Lower leg skin (tissue), 3 donors: ENCODE measurements at regions not wholly inside any gene's neighbourhood (a gene's known extent, or its start where the extent isn't known, plus 50 kb on each side); places are given as distances from the start of the nearest gene placed in this dataset.

ENCODE experiments used
- CTCF ChIP-seq, 3 donors: fragments of 450-650 bp; IDR thresholded peaks; one replicate each; pipeline ENCODE4 v1.5.1; 2016; ENCODE audit warnings: antibody characterized with exemption in 3 of 3, mild to moderate bottlenecking in 3 of 3, moderate library complexity in 2 of 3
- POLR2A ChIP-seq, 2 donors: fragments of 450-650 bp; IDR thresholded peaks; one replicate each; pipeline ENCODE4 v1.6.1; 2016 to 2017; ENCODE audit warnings: antibody characterized with exemption in 2 of 2, mild to moderate bottlenecking in 1 of 2, moderate library complexity in 1 of 2

- no peak for TF ChIP-seq CTCF (IDR thresholded peaks at IDR 0.05)
- TF ChIP-seq POLR2A (IDR thresholded peaks at IDR 0.05) = no peak
These were observed 213.4 kb upstream of the PTBP2 start for GRCh38 chr1:96508233-96508632.
